ENCODE measurements at regions not wholly inside any gene's neighbourhood (a gene's known extent, or its start where the extent isn't known, plus 50 kb on each side); places are given as distances from the start of the nearest gene placed in this dataset.

DNA sequence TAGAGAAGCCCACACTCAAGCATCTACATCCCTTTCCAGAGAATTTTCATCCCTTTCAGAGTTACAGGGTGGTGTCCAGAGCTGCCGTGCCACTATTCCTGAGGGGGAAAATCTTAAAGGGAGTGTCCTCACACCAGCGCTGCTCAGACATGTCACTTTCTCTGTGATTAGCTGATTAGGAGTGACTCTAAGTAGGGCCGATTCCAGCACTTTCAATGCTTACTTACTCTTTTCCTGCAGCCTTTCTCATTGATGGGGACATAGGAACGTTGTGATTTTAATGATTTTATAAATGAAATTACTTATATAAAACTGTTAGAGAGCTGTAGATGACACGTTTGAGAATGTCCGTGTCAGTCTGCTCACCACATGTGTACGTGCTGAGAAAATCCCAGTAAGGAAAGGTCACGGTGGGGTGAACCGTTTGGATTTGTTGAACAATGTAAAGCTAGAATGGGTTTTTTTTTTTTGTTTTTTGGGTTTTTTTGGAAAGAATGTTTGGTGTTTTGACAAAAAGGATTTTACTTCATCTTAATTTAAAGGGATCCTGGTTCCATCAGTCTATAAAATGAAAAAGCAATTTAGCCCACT lies 56.6 kb upstream of the SPATA13 start:
- Mint-ChIP-seq H3K4me1 (no peaks in the 10 kb centered on the region), H3K9me3 (peaks cover 0 to 2% (median 0%) of the 10 kb centered on the region in 7 donors), H3K27ac (no peak overlapping the region), H3K27me3 (ENCODE audit: low read depth in 3 of 3) (peaks cover 3 to 10% (median 7%) of the 10 kb centered on the region in 3 donors), H3K4me3 (no peak overlapping the region), H3K36me3 (no peaks in the 10 kb centered on the region)
- Histone ChIP-seq H3K9me3 (replicated peaks in 1 of 2; ENCODE audit: control insufficient read depth in 1 of 2, insufficient read depth in 1 of 2, low read length in 2 of 2) (no peaks in the 10 kb centered on the region), H3K27me3 (ENCODE audit: control insufficient read depth in 2 of 2, insufficient read depth in 2 of 2, low read length in 2 of 2) (no peaks in the 10 kb centered on the region), H3K9ac (ENCODE audit: insufficient read depth, low read length, poor library complexity, severe bottlenecking) (no peak overlapping the region), H3K79me2 (ENCODE audit: insufficient read depth, low read length) (no peaks in the 10 kb centered on the region), H4K20me1 (ENCODE audit: insufficient read depth, low read length) (no peaks in the 10 kb centered on the region), H3K4me2 (replicated peaks; ENCODE audit: extremely low read depth, low read length, poor library complexity, severe bottlenecking) (no peak overlapping the region), H3K4me1 (ENCODE audit: control insufficient read depth in 1 of 2, insufficient read depth in 2 of 2, low read length in 2 of 2) (no peaks in the 10 kb centered on the region), H3K36me3 (replicated peaks in 1 of 2; ENCODE audit: control insufficient read depth in 1 of 2, insufficient read depth in 2 of 2, low read length in 2 of 2) (no peaks in the 10 kb centered on the region), H3K27ac (ENCODE audit: low read depth in 1 of 2, low read length in 2 of 2) (no peak overlapping the region), H2AFZ (ENCODE audit: insufficient read depth, low read depth, low read length, poor library complexity, severe bottlenecking) (no peak overlapping the region), H3K4me3 (replicated peaks in 1 of 3; ENCODE audit: low read depth in 2 of 3, low read length in 3 of 3) (no peak overlapping the region)
- intact Hi-C loops (cut with micrococcal nuclease) = no loop called here
- WGBS (ENCODE audit: insufficient coverage) = 96% methylated on average over 4 of the region's 9 CpGs
- no peak for DNase-seq
- TF ChIP-seq, protein P1, sequence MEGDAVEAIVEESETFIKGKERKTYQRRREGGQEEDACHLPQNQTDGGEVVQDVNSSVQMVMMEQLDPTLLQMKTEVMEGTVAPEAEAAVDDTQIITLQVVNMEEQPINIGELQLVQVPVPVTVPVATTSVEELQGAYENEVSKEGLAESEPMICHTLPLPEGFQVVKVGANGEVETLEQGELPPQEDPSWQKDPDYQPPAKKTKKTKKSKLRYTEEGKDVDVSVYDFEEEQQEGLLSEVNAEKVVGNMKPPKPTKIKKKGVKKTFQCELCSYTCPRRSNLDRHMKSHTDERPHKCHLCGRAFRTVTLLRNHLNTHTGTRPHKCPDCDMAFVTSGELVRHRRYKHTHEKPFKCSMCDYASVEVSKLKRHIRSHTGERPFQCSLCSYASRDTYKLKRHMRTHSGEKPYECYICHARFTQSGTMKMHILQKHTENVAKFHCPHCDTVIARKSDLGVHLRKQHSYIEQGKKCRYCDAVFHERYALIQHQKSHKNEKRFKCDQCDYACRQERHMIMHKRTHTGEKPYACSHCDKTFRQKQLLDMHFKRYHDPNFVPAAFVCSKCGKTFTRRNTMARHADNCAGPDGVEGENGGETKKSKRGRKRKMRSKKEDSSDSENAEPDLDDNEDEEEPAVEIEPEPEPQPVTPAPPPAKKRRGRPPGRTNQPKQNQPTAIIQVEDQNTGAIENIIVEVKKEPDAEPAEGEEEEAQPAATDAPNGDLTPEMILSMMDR (IDR thresholded peaks at IDR 0.05) = no peak

DNA sequence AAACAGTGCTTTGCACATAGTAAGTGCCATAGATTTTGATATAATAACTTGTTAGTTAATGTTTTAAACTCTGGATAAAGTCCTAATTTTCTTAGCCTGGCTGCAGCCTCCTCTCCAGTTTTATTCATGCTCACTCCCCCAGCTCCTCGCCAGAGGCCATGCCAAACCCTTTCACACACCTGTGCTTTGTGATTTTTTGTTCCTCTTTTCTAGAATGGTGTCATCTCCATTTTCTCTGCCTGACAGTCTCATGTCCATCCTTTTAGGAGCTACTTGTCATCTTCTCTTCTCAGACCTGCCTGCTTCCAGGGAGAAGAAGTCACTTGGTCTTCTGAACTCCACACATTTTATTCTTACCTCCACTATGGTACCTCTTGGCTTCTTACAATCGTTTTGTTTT lies 55.8 kb upstream of the SPATA13 start:
- H3K9me3 ChIP-seq (replicated peaks in 1 of 2; ENCODE audit: control insufficient read depth in 1 of 2, insufficient read depth in 1 of 2, low read length in 2 of 2) = no peaks in the 10 kb centered on the region
- no peak overlapping the region for H2AFZ ChIP-seq (ENCODE audit: insufficient read depth, low read depth, low read length, poor library complexity, severe bottlenecking)
- H3K4me2 ChIP-seq (replicated peaks; ENCODE audit: extremely low read depth, low read length, poor library complexity, severe bottlenecking) = no peak overlapping the region
- no peaks in the 10 kb centered on the region for H3K4me1 ChIP-seq (ENCODE audit: control insufficient read depth in 1 of 2, insufficient read depth in 2 of 2, low read length in 2 of 2)
- H4K20me1 ChIP-seq (ENCODE audit: insufficient read depth, low read length) = no peaks in the 10 kb centered on the region
- TF ChIP-seq, protein P1 (IDR thresholded peaks at IDR 0.05) = no peak
- Mint-ChIP-seq H3K4me3 (no peak overlapping the region), H3K27ac (no peak overlapping the region), H3K9me3 (peaks cover 0 to 2% (median 0%) of the 10 kb centered on the region in 7 donors), H3K27me3 (ENCODE audit: low read depth in 3 of 3) (peaks cover 3 to 10% (median 7%) of the 10 kb centered on the region in 3 donors), H3K4me1 (no peaks in the 10 kb centered on the region), H3K36me3 (no peaks in the 10 kb centered on the region)
- no peak for DNase-seq
- no peaks in the 10 kb centered on the region for H3K36me3 ChIP-seq (replicated peaks in 1 of 2; ENCODE audit: control insufficient read depth in 1 of 2, insufficient read depth in 2 of 2, low read length in 2 of 2)
- H3K27ac ChIP-seq (ENCODE audit: low read depth in 1 of 2, low read length in 2 of 2) = no peak overlapping the region
- H3K9ac ChIP-seq (ENCODE audit: insufficient read depth, low read length, poor library complexity, severe bottlenecking) = no peak overlapping the region
- H3K27me3 ChIP-seq (ENCODE audit: control insufficient read depth in 2 of 2, insufficient read depth in 2 of 2, low read length in 2 of 2) = no peaks in the 10 kb centered on the region
- no peak overlapping the region for H3K4me3 ChIP-seq (replicated peaks in 1 of 3; ENCODE audit: low read depth in 2 of 3, low read length in 3 of 3)
- WGBS (ENCODE audit: insufficient coverage) = 83% methylated on average over 1 of the region's 2 CpGs
- H3K79me2 ChIP-seq (ENCODE audit: insufficient read depth, low read length) = no peaks in the 10 kb centered on the region
- intact Hi-C loops (cut with micrococcal nuclease) = no loop called here
